Parathyroid adenoma (tissue), 2 donors: ENCODE measurements at regions not wholly inside any gene's neighbourhood (a gene's known extent, or its start where the extent isn't known, plus 50 kb on each side); places are given as distances from the start of the nearest gene placed in this dataset.

Experiments
- H2AFZ ChIP-seq: fragments of 300-600 bp; sonication (generic); one replicate; pipeline ENCODE4 v1.7.0; 2017; ENCODE audit warnings: antibody characterized with exemption, mild to moderate bottlenecking
- H3K27ac ChIP-seq: fragments of 300-600 bp; sonication (generic); one replicate; pipeline ENCODE4 v1.7.0; 2017
- H3K27me3 ChIP-seq: fragments of 300-600 bp; sonication (generic); one replicate; pipeline ENCODE4 v1.7.0; 2017; ENCODE audit warnings: low read length; ENCODE audit not compliant: control insufficient read depth, insufficient read depth
- H3K36me3 ChIP-seq: fragments of 300-600 bp; sonication (generic); one replicate; pipeline ENCODE4 v1.7.0; 2017; ENCODE audit warnings: low read length; ENCODE audit not compliant: control insufficient read depth, insufficient read depth
- H3K4me1 ChIP-seq: fragments of 300-600 bp; sonication (generic); one replicate; pipeline ENCODE4 v1.7.0; 2017; ENCODE audit warnings: control low read depth
- H3K4me2 ChIP-seq: fragments of 300-600 bp; sonication (generic); one replicate; pipeline ENCODE4 v1.7.0; 2017; ENCODE audit warnings: low read length
- H3K4me3 ChIP-seq: fragments of 300-600 bp; sonication (generic); one replicate; pipeline ENCODE4 v1.7.0; 2017; ENCODE audit warnings: low read depth, low read length
- H3K79me2 ChIP-seq: fragments of 300-600 bp; sonication (generic); one replicate; pipeline ENCODE4 v1.7.0; 2017; ENCODE audit warnings: control low read depth
- H3K9ac ChIP-seq: fragments of 300-600 bp; sonication (generic); one replicate; pipeline ENCODE4 v1.7.0; 2017; ENCODE audit warnings: mild to moderate bottlenecking
- H3K9me3 ChIP-seq: fragments of 300-600 bp; sonication (generic); one replicate; pipeline ENCODE4 v1.7.0; 2017; ENCODE audit warnings: low read length; ENCODE audit not compliant: control insufficient read depth
- TF ChIP-seq, protein P1 (sequence below): fragments of 300-600 bp; sonication (generic); IDR thresholded peaks from one replicate; pipeline ENCODE4 v1.7.0; 2017; ENCODE audit warnings: antibody characterized with exemption, mild to moderate bottlenecking
- donor health status: primary hyperparathyroidism.

DNA sequence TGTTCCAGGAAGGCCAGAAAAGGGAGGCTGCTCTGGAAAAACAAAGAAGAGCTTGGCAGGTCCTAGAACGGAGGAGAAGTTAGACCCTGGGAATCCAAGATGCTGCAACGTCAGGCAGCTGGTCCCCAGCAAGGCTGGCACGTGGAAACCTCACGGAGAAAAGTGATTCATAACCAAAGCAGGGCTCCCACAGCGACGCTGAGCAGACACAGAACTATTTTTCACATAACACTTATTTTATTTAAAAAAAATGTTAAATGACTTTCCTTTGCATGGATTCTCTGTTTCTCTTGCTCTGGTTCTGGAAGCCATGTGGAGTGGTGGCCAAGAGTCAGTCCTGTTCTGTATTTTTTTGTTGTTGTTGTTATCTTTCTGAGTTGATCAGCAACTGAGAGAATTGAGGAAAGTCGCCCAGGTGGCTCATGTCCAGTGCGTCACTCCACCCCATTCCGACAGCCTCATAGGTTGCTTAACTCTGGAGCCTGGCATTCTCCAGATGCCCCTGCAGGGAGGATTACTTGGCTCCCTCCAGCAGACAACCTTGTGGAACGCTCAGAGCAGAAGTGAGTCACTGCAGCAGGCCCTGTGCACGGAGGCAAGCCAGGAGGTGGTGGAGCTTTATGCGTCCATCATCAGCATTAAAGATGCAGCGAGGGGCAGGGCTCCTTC lies 229.9 kb upstream of the HDAC4 start:
- Histone ChIP-seq H3K79me2 (no peaks in the 10 kb centered on the region), H2AFZ (no peak overlapping the region), H3K27me3 (no peaks in the 10 kb centered on the region), H3K9ac (no peak overlapping the region), H3K27ac (no peak overlapping the region), H3K36me3 (no peaks in the 10 kb centered on the region), H3K4me1 (no peaks in the 10 kb centered on the region), H3K9me3 (no peaks in the 10 kb centered on the region), H3K4me2 (no peak overlapping the region), H3K4me3 (no peak overlapping the region)
- TF ChIP-seq, protein P1, sequence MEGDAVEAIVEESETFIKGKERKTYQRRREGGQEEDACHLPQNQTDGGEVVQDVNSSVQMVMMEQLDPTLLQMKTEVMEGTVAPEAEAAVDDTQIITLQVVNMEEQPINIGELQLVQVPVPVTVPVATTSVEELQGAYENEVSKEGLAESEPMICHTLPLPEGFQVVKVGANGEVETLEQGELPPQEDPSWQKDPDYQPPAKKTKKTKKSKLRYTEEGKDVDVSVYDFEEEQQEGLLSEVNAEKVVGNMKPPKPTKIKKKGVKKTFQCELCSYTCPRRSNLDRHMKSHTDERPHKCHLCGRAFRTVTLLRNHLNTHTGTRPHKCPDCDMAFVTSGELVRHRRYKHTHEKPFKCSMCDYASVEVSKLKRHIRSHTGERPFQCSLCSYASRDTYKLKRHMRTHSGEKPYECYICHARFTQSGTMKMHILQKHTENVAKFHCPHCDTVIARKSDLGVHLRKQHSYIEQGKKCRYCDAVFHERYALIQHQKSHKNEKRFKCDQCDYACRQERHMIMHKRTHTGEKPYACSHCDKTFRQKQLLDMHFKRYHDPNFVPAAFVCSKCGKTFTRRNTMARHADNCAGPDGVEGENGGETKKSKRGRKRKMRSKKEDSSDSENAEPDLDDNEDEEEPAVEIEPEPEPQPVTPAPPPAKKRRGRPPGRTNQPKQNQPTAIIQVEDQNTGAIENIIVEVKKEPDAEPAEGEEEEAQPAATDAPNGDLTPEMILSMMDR, result no peak

DNA sequence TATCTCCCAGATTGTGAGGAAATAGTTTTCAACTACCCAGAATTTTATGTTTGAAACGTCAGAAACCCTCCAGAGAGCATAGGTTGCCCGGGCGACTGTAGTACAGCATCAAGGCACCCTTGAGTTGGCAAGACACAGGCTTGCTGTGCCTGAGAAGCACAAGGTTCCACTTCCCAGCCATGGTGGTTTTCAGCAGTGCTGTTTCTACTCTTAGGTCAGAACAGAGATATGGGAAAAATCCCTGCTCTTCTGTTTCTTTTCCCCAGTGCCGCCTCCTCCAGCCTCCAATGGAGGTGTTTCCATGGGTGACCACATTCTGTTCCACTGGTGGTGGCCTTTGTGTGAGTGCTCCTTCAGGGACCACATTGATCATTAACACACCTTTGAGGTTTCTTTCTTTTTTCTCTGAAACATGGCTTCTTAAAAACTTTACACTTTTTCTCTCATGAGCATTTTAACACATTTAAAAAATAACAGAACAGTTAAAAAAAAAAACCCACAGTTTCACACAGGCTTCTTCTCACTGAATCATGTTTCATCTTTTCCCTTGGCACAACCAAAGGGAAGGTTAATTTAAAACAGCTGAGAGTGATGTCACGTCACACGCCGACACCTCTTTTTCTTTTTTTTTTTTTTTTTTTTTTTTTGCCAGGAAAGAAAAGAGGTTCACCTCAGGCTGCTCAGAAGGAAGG lies 229.3 kb upstream of the HDAC4 start:
- H2AFZ ChIP-seq, result no peak overlapping the region
- no peaks in the 10 kb centered on the region for H3K36me3 ChIP-seq
- no peaks in the 10 kb centered on the region for H3K79me2 ChIP-seq
- no peak overlapping the region for H3K4me3 ChIP-seq
- no peak overlapping the region for H3K4me2 ChIP-seq
- H3K4me1 ChIP-seq, result no peaks in the 10 kb centered on the region
- H3K9me3 ChIP-seq, result no peaks in the 10 kb centered on the region
- no peaks in the 10 kb centered on the region for H3K27me3 ChIP-seq
- TF ChIP-seq, protein P1, result no peak
- H3K9ac ChIP-seq, result no peak overlapping the region
- no peak overlapping the region for H3K27ac ChIP-seq

DNA sequence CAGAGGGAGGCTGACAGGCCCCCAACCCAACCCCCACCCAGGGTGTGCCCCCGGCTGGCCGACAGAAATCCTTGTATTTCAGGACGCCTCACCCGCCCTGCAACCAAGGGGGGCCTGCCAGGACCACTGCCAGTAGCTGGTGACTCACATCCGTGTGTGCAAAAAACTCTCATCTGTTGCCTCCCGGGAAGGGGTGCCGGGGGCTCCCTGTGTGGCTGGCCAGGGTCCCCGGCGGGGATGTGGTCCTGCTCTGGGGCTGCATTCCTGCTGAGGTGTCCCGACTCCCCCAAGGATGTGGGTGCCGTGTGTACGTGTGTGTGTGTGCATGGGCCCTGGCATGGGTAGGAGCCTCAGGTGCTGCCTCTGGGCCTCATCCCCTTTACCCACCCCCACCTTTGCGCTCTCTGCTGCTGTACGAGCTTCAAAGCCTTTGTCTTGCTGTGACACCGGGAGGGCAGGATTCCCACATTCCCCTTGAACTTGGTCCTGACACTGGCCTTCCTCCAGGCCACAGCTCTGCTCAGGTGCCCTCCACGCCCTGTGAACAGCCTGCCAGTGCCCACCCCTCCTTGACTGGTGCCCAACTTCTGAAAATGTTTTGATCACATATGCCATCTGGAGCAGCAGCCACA lies 226.3 kb upstream of the HDAC4 start:
- TF ChIP-seq, protein P1, result no peak
- no peaks in the 10 kb centered on the region for H3K36me3 ChIP-seq
- H3K4me2 ChIP-seq, result no peak overlapping the region
- no peak overlapping the region for H3K4me3 ChIP-seq
- no peaks in the 10 kb centered on the region for H3K4me1 ChIP-seq
- H3K27me3 ChIP-seq, result no peaks in the 10 kb centered on the region
- H3K9me3 ChIP-seq, result no peaks in the 10 kb centered on the region
- no peaks in the 10 kb centered on the region for H3K79me2 ChIP-seq
- no peak overlapping the region for H2AFZ ChIP-seq
- H3K9ac ChIP-seq, result no peak overlapping the region
- no peak overlapping the region for H3K27ac ChIP-seq

GRCh38 chr2:239625971-239626734 lies 225.3 kb upstream of the HDAC4 start:
- Histone ChIP-seq H3K27ac (no peak overlapping the region), H3K4me2 (no peak overlapping the region), H3K4me1 (no peaks in the 10 kb centered on the region), H3K36me3 (no peaks in the 10 kb centered on the region), H2AFZ (no peak overlapping the region), H3K9ac (no peak overlapping the region), H3K79me2 (no peaks in the 10 kb centered on the region), H3K9me3 (no peaks in the 10 kb centered on the region), H3K4me3 (no peak overlapping the region), H3K27me3 (no peaks in the 10 kb centered on the region)
- TF ChIP-seq, protein P1, result no peak
